ENCODE measurements at regions not wholly inside any gene's neighbourhood (a gene's known extent, or its start where the extent isn't known, plus 50 kb on each side); places are given as distances from the start of the nearest gene placed in this dataset.

DNA sequence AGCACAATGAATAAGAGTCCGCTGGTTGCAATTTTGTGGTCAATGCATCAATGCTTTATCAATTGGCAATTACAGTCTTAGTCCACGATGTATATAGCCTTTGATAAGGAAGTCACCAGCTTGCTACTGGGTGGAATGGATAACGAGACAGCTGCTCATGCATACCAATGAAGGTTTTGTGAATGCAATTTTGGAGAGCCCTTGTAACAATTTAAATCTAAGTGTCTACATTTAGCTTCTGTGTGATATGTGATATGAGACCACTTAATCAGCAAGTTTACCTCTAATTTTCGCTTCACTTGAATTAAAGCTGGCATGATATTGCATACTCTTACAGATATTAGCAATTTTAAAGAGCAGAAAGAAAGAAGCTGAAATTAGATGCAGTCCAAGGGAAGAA is 543.9 kb downstream of the RNF144B start:
- H4K8ac ChIP-seq (ENCODE audit: low read depth in 2 of 2, low read length in 2 of 2) = no peak overlapping the region
- DNase-seq (no peak), ATAC-seq (ENCODE audit: low read depth) (no peak)
- no peak overlapping the region for H4K5ac ChIP-seq (ENCODE audit: low read depth, low read length)
- no peak for TF ChIP-seq POLR2A (IDR thresholded peaks at IDR 0.05; ENCODE audit: low read depth, low read length)
- no peak for TF ChIP-seq RCOR1 (IDR thresholded peaks at IDR 0.05; ENCODE audit: insufficient replicate concordance, low read length)
- no peak for TF ChIP-seq NFE2L2 (IDR thresholded peaks at IDR 0.05; ENCODE audit: low read depth, low read length)
- no peak for TF ChIP-seq BHLHE40 (IDR thresholded peaks at IDR 0.05; ENCODE audit: low read depth, low read length)
- TF ChIP-seq, protein P1, sequence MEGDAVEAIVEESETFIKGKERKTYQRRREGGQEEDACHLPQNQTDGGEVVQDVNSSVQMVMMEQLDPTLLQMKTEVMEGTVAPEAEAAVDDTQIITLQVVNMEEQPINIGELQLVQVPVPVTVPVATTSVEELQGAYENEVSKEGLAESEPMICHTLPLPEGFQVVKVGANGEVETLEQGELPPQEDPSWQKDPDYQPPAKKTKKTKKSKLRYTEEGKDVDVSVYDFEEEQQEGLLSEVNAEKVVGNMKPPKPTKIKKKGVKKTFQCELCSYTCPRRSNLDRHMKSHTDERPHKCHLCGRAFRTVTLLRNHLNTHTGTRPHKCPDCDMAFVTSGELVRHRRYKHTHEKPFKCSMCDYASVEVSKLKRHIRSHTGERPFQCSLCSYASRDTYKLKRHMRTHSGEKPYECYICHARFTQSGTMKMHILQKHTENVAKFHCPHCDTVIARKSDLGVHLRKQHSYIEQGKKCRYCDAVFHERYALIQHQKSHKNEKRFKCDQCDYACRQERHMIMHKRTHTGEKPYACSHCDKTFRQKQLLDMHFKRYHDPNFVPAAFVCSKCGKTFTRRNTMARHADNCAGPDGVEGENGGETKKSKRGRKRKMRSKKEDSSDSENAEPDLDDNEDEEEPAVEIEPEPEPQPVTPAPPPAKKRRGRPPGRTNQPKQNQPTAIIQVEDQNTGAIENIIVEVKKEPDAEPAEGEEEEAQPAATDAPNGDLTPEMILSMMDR (conservative IDR thresholded peaks at IDR 0.05; ENCODE audit: low read depth, low read length) = no peak
- TF ChIP-seq, protein P2, sequence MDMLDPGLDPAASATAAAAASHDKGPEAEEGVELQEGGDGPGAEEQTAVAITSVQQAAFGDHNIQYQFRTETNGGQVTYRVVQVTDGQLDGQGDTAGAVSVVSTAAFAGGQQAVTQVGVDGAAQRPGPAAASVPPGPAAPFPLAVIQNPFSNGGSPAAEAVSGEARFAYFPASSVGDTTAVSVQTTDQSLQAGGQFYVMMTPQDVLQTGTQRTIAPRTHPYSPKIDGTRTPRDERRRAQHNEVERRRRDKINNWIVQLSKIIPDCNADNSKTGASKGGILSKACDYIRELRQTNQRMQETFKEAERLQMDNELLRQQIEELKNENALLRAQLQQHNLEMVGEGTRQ (IDR thresholded peaks at IDR 0.05; ENCODE audit: low read depth, low read length) = no peak
- no peak for TF ChIP-seq RFX5 (IDR thresholded peaks at IDR 0.05; ENCODE audit: low read depth, low read length)
- TF ChIP-seq MAZ (IDR thresholded peaks at IDR 0.05; ENCODE audit: borderline replicate concordance, low read depth, low read length) = no peak
- no peak for TF ChIP-seq FOS (IDR thresholded peaks at IDR 0.05; ENCODE audit: low read depth, low read length)
- no peak for TF ChIP-seq SMC3 (IDR thresholded peaks at IDR 0.05; ENCODE audit: low read depth, low read length)
- TF ChIP-seq, protein P3, sequence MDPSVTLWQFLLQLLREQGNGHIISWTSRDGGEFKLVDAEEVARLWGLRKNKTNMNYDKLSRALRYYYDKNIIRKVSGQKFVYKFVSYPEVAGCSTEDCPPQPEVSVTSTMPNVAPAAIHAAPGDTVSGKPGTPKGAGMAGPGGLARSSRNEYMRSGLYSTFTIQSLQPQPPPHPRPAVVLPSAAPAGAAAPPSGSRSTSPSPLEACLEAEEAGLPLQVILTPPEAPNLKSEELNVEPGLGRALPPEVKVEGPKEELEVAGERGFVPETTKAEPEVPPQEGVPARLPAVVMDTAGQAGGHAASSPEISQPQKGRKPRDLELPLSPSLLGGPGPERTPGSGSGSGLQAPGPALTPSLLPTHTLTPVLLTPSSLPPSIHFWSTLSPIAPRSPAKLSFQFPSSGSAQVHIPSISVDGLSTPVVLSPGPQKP (IDR thresholded peaks at IDR 0.05; ENCODE audit: borderline replicate concordance, low read depth, low read length) = no peak
- TF ChIP-seq MXI1 (IDR thresholded peaks at IDR 0.05; ENCODE audit: borderline replicate concordance, low read depth, low read length) = no peak
- no peak for TF ChIP-seq CEBPB (IDR thresholded peaks at IDR 0.05; ENCODE audit: low read depth, low read length)
- no peak for TF ChIP-seq RAD21 (IDR thresholded peaks at IDR 0.05; ENCODE audit: low read length)
- no peak for TF ChIP-seq CHD1 (IDR thresholded peaks at IDR 0.05; ENCODE audit: low read depth, low read length)
- TF ChIP-seq MAFK (IDR thresholded peaks at IDR 0.05; ENCODE audit: low read depth, low read length) = no peak
- no peaks in the 10 kb centered on the region for H3K9me1 ChIP-seq (ENCODE audit: insufficient read depth, low read length)
- H2AFZ ChIP-seq (replicated peaks; ENCODE audit: low read length, poor library complexity) = no peak overlapping the region
- intact Hi-C loops (cut with micrococcal nuclease) (no loop called here), dilution Hi-C loops (cut with HindIII; ENCODE audit: low sequenced_read_pairs, unreplicated experiment) (no loop called here), in situ Hi-C loops (cut with MboI; ENCODE audit: low sequenced_read_pairs) (no loop called here)
- no peak overlapping the region for H2AK5ac ChIP-seq (ENCODE audit: low read depth, low read length)
- WGBS, 2 experiments (ENCODE audit: extremely low coverage in 2 of 2, insufficient read length in 1 of 2) = no CpG with 5 or more reads among the region's 4 CpGs
- H3K4ac ChIP-seq (ENCODE audit: low read depth, low read length) = no peak overlapping the region
- no peak overlapping the region for H2BK15ac ChIP-seq (ENCODE audit: low read depth, low read length)
- H3K27me3 ChIP-seq (ENCODE audit: control insufficient read depth, insufficient read depth, low read length) = no peaks in the 10 kb centered on the region
- H2BK20ac ChIP-seq (ENCODE audit: low read depth, low read length) = no peak overlapping the region
- H3K4me2 ChIP-seq (ENCODE audit: low read depth, low read length) = no peak overlapping the region
- H4K91ac ChIP-seq (ENCODE audit: insufficient read depth, low read depth, low read length) = no peak overlapping the region
- no peak overlapping the region for H3K9ac ChIP-seq (ENCODE audit: low read depth, low read length)
- no peak overlapping the region for H2AK9ac ChIP-seq (replicated peaks; ENCODE audit: low read depth, low read length, poor library complexity)
- BruUV-seq (replicated peaks) = no TSS peak
- no peak overlapping the region for H3K23ac ChIP-seq (ENCODE audit: low read depth, low read length)
- no peak overlapping the region for H2BK5ac ChIP-seq (ENCODE audit: low read depth, low read length, poor library complexity, severe bottlenecking)
- ChIA-PET CTCF (interaction anchor here (0.5 kb wide), 1 partner anchor 59 kb away, joined by 3 read pairs; no protein-coding TSS in a partner anchor), POLR2A (ENCODE audit: unreplicated experiment) (no interaction called here)
- no peaks in the 10 kb centered on the region for H3K79me1 ChIP-seq (ENCODE audit: low read depth in 1 of 2, low read length in 2 of 2)
- H3K4me1 ChIP-seq (ENCODE audit: control insufficient read depth, insufficient read depth, low read length) = no peaks in the 10 kb centered on the region
- peaks cover 2% of the 10 kb centered on the region; the same call in 1 of the 2 replicates for H3K9me3 ChIP-seq (ENCODE audit: control insufficient read depth, insufficient read depth, low read length)
- no peak overlapping the region for H2BK120ac ChIP-seq (ENCODE audit: low read depth, low read length)
- H3K36me3 ChIP-seq (ENCODE audit: control insufficient read depth, insufficient read depth, low read length) = no peaks in the 10 kb centered on the region
- no peak overlapping the region for H3K14ac ChIP-seq (replicated peaks; ENCODE audit: low read depth, low read length)
- H4K20me1 ChIP-seq (ENCODE audit: insufficient read depth, low read length) = no peaks in the 10 kb centered on the region
- no peak overlapping the region for H3K18ac ChIP-seq (ENCODE audit: low read depth, low read length)
- no peak overlapping the region for H3K27ac ChIP-seq (ENCODE audit: insufficient read depth, low read length)
- no peak overlapping the region for H3K56ac ChIP-seq (ENCODE audit: extremely low read depth, insufficient read depth, low read length)
- H3K4me3 ChIP-seq (ENCODE audit: insufficient read depth, low read depth, low read length) = no peak overlapping the region

Data from IMR-90 (cell line).